Thyroid gland (tissue), 4 donors: ENCODE measurements at regions not wholly inside any gene's neighbourhood (a gene's known extent, or its start where the extent isn't known, plus 50 kb on each side); places are given as distances from the start of the nearest gene placed in this dataset.

ENCODE experiments used
- DNase-seq, 2 donors: peaks; one replicate each; pipeline ENCODE4 v3.0.0-alpha.2; 2019
- H3K27ac ChIP-seq, 3 donors: fragments of 200-600 bp; sonication (generic); 1 replicate in 2 of 3; 2 replicates in 1 of 3; pipeline ENCODE4 v1.5.1; 2016 to 2019; ENCODE audit warnings: mild to moderate bottlenecking in 1 of 3, moderate library complexity in 1 of 3
- H3K27me3 ChIP-seq: fragments of 200-600 bp; sonication (generic); one replicate; pipeline ENCODE4 v1.5.1; 2019
- H3K36me3 ChIP-seq, 2 donors: fragments of 200-600 bp; sonication (generic); one replicate each; pipeline ENCODE4 v1.5.1; 2016 to 2019
- H3K4me1 ChIP-seq, 2 donors: fragments of 200-600 bp; sonication (generic); one replicate each; pipeline ENCODE4 v1.5.1; 2017 to 2019
- H3K4me3 ChIP-seq, 3 donors: fragments of 200-600 bp; sonication (generic); replicated peaks in 1 of 3; 1 replicate in 2 of 3; 2 replicates in 1 of 3; pipeline ENCODE4 v1.5.1; 2016; ENCODE audit warnings: mild to moderate bottlenecking in 1 of 3
- H3K9me3 ChIP-seq: fragments of 200-600 bp; sonication (generic); one replicate; pipeline ENCODE4 v1.5.1; 2017
- POLR2A ChIP-seq, 2 donors: fragments of 450-650 bp; IDR thresholded peaks; one replicate each; pipeline ENCODE4 v1.6.1; 2017; ENCODE audit warnings: antibody characterized with exemption in 2 of 2, mild to moderate bottlenecking in 2 of 2, moderate library complexity in 1 of 2
- whole genome bisulfite sequencing, 2 donors: methylation state at CpG; one replicate each; pipeline ENCODE4 v1.1.5; 2017; 5-methylcytosine and 5-hydroxymethylcytosine counted together
- intact Hi-C: fragments of 100-400 bp; cut with DNase I; formaldehyde crosslinking; loops from one replicate; pipeline ENCODE4 v1.15.1; 2023
- TF ChIP-seq, protein P1 (sequence below), 6 experiments: fragments of 200-600 bp in 3 of 6; fragments of 450-650 bp in 3 of 6; sonication (generic) in 3 of 6; IDR thresholded peaks; one replicate each; pipeline ENCODE4 v1.5.1; 2016 to 2019; ENCODE audit warnings: antibody characterized with exemption in 6 of 6, mild to moderate bottlenecking in 2 of 6, inconsistent platforms in 1 of 6, moderate library complexity in 1 of 6

DNA sequence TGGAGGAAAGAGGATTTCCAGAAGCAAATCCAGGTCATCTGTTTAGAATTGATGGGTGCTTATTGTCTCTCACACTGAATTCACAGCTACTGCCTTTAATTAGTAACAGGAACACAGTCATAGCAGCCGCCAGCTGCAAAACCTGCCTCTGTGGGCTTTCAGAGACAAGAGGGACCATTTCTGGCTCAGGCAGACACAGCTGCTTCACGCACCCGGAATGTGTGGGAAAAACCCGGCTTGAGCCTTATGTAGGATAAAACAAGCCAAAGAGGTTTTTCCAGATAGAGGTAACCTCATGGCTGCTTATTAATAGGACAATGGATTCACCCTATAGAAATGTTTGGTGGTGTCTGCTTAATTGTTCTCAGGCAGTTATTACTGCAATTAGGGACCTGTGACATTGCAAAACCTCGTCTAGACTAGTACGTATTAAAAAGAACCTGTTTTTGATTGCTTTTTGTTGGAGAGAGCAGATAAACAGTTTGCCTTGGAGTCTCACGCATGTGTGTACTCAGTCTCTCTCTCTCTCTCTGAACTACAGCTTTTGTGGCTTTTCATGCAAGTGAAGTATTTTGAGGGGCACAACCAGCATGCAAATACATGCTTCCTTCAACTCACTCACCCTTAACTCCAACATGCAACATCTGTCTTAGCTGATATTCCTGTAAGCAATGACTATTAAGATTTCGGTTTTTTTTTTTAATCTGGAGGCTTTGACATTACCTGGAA is 302.7 kb downstream of the PLK2 start:
- no peak for TF ChIP-seq POLR2A (IDR thresholded peaks at IDR 0.05)
- TF ChIP-seq, protein P1, sequence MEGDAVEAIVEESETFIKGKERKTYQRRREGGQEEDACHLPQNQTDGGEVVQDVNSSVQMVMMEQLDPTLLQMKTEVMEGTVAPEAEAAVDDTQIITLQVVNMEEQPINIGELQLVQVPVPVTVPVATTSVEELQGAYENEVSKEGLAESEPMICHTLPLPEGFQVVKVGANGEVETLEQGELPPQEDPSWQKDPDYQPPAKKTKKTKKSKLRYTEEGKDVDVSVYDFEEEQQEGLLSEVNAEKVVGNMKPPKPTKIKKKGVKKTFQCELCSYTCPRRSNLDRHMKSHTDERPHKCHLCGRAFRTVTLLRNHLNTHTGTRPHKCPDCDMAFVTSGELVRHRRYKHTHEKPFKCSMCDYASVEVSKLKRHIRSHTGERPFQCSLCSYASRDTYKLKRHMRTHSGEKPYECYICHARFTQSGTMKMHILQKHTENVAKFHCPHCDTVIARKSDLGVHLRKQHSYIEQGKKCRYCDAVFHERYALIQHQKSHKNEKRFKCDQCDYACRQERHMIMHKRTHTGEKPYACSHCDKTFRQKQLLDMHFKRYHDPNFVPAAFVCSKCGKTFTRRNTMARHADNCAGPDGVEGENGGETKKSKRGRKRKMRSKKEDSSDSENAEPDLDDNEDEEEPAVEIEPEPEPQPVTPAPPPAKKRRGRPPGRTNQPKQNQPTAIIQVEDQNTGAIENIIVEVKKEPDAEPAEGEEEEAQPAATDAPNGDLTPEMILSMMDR (IDR thresholded peaks at IDR 0.05): no peak
- Histone ChIP-seq H3K27me3 (no peaks in the 10 kb centered on the region), H3K27ac (no peak overlapping the region), H3K4me1 (no peaks in the 10 kb centered on the region), H3K4me3 (no peak overlapping the region), H3K9me3 (no peaks in the 10 kb centered on the region), H3K36me3 (no peaks in the 10 kb centered on the region)
- DNase-seq: no peak
- intact Hi-C loops: no loop called here
- WGBS, 2 donors: 50 to 51% methylated on average over 8 of the region's 8 CpGs

DNA sequence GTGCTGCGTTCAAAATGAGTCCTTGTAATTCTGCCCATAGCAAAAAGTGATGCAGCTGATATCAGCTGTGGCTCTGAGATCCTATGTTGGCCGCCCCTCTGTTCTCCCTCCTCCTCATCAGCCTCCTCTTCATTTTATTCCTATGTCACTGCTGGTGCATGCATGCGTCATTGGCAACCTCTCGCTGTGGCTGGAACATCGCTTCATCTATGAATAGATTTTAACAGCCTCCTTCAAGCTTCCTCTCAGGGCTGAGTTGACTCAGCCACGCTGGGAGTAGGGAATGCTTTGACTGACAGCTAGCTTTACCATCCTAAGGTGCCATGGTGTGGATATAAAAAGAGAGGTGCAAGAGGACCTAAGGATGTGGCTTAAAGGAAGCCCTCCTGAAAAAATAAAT is 303.5 kb downstream of the PLK2 start:
- WGBS, 2 donors: 79 to 80% methylated on average over 6 of the region's 6 CpGs

DNA sequence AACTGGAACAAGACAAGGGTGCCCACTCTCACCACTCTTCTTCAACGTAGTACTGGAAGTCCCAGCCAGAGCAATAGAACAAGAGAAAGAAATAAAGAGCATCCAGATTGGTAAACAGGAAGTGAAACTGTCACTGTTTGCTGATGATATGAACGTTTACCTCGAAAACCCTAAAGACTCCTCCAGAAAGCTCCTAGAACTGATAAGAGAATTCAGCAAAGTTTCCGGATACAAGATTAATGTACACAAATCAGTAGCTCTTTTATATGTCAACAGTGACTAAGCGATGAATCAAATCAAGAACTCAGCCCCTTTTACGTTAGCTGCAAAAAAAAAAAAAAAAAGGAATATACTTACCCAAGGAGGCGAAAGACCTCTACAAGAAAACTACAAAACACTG is 306.6 kb downstream of the PLK2 start:
- no peak overlapping the region for H3K27ac ChIP-seq
- intact Hi-C loops: no loop called here
- no peaks in the 10 kb centered on the region for H3K27me3 ChIP-seq
- H3K4me3 ChIP-seq: no peak overlapping the region
- H3K36me3 ChIP-seq: no peaks in the 10 kb centered on the region
- DNase-seq: no peak
- 91 to 93% methylated on average over 7 of the region's 7 CpGs for WGBS, 2 donors
- H3K4me1 ChIP-seq: peaks cover 0 to 8% of the 10 kb centered on the region in 2 donors
- TF ChIP-seq, protein P1 (IDR thresholded peaks at IDR 0.05): no peak
- no peak for TF ChIP-seq POLR2A (IDR thresholded peaks at IDR 0.05)
- H3K9me3 ChIP-seq: no peaks in the 10 kb centered on the region

More for the DNA sequence above, 303.5 kb downstream of the PLK2 start:
- Histone ChIP-seq H3K27me3 (no peaks in the 10 kb centered on the region), H3K4me3 (no peak overlapping the region), H3K4me1 (no peaks in the 10 kb centered on the region), H3K36me3 (no peaks in the 10 kb centered on the region), H3K27ac (no peak overlapping the region), H3K9me3 (no peaks in the 10 kb centered on the region)
- DNase-seq: no peak
- TF ChIP-seq, protein P1 (IDR thresholded peaks at IDR 0.05): no peak
- TF ChIP-seq POLR2A (IDR thresholded peaks at IDR 0.05): no peak
- intact Hi-C loops: no loop called here

DNA sequence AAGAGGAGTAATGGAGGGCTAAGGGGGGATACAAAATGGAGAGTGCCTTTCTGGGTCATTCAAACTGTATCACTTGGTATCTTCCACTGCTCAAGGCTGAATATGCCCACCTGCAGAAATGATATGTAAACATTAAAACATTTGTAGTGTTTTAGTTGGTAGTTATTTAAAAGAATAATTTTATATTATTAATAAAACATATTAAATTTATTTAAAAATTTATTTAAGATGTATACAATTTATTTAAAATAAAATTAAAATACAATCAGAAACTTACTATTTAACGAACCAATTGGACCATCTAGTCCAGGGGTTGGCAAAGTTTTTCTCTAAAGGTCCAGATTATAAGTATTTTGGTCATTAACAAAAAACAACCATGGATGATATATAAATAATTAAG is 308.5 kb downstream of the PLK2 start:
- WGBS, 2 donors: 93 to 97% methylated on average over 1 of the region's 1 CpG
- Histone ChIP-seq H3K9me3 (no peaks in the 10 kb centered on the region), H3K27ac (no peak overlapping the region), H3K4me1 (peaks cover 0 to 8% of the 10 kb centered on the region in 2 donors), H3K36me3 (no peaks in the 10 kb centered on the region), H3K27me3 (no peaks in the 10 kb centered on the region), H3K4me3 (no peak overlapping the region)
- no peak for DNase-seq
- intact Hi-C loops: no loop called here
- TF ChIP-seq, protein P1 (IDR thresholded peaks at IDR 0.05): no peak
- no peak for TF ChIP-seq POLR2A (IDR thresholded peaks at IDR 0.05)

DNA sequence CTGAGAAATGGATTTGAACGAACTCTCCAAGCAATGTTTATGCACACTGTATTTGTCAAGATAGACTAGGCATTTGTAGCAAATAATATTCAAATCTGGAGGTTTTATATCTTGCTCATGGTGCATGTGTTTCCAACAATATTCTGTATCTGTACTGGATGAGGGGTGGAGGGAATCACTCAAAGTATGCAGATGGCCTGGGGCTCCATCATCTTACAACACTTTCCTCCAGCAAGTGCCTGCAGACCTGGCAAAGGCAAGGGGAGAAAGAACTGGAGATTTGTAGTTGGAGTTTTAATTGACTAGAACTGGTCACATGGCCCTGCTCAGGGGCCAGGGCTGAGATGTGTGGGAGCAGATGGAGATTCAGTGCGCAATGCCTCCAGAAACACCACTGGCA is 309.0 kb downstream of the PLK2 start:
- no peaks in the 10 kb centered on the region for H3K36me3 ChIP-seq
- WGBS, 2 donors: 93 to 97% methylated on average over 2 of the region's 2 CpGs
- intact Hi-C loops: no loop called here
- H3K4me3 ChIP-seq: no peak overlapping the region
- no peak overlapping the region for H3K27ac ChIP-seq
- no peaks in the 10 kb centered on the region for H3K9me3 ChIP-seq
- no peak for DNase-seq
- TF ChIP-seq POLR2A (IDR thresholded peaks at IDR 0.05): no peak
- TF ChIP-seq, protein P1 (IDR thresholded peaks at IDR 0.05): no peak
- no peaks in the 10 kb centered on the region for H3K27me3 ChIP-seq
- peaks cover 0 to 8% of the 10 kb centered on the region in 2 donors for H3K4me1 ChIP-seq
